Kidney (tissue), 13 donors: ENCODE measurements at regions not wholly inside any gene's neighbourhood (a gene's known extent, or its start where the extent isn't known, plus 50 kb on each side); places are given as distances from the start of the nearest gene placed in this dataset.
"Not testable (repeated sequence)": the region's sequence is repeated elsewhere in the genome, so short reads cannot be mapped to it uniquely, and the experiment has no call there.

Experiments
- DNase-seq, 5 donors: peaks; one replicate each; pipeline ENCODE4 v3.0.0-alpha.2; 2013 to 2020
- FAIRE-seq: peaks from 2 replicates; lab custom pipeline; 2012; peaks lifted over from hg19 to GRCh38; lab: Jason Lieb, UNC
- H3K27ac ChIP-seq, 2 donors: one replicate each; pipeline ENCODE4 v1.7.0; 2013; ENCODE audit warnings: low read depth in 2 of 2, low read length in 2 of 2, inconsistent platforms in 1 of 2
- H3K27me3 ChIP-seq: one replicate; pipeline ENCODE4 v1.7.1; 2013; ENCODE audit warnings: low read length, inconsistent platforms; ENCODE audit not compliant: control insufficient read depth, insufficient read depth
- H3K36me3 ChIP-seq, 3 donors: one replicate each; pipeline versions ENCODE4 v1.7.0 to v1.7.1; 2013; ENCODE audit warnings: low read length in 3 of 3, control low read depth in 1 of 3, inconsistent platforms in 1 of 3; ENCODE audit not compliant: insufficient read depth in 3 of 3, control insufficient read depth in 2 of 3
- H3K4me1 ChIP-seq, 3 donors: one replicate each; pipeline versions ENCODE4 v1.7.0 to v1.7.1; 2013; ENCODE audit warnings: low read length in 3 of 3, inconsistent platforms in 1 of 3, low read depth in 1 of 3; ENCODE audit not compliant: control insufficient read depth in 2 of 3, insufficient read depth in 2 of 3
- H3K4me3 ChIP-seq, 3 donors: one replicate each; pipeline versions ENCODE4 v1.7.0 to v1.8.1; 2013; ENCODE audit warnings: low read length in 3 of 3, control low read depth in 1 of 3, inconsistent platforms in 1 of 3
- H3K9ac ChIP-seq, 3 donors: one replicate each; pipeline versions ENCODE4 v1.7.0 to v1.7.1; 2013; ENCODE audit warnings: low read length in 3 of 3, control low read depth in 1 of 3, inconsistent platforms in 1 of 3
- H3K9me3 ChIP-seq, 3 donors: one replicate each; pipeline versions ENCODE4 v1.7.0 to v1.7.1; 2013; ENCODE audit warnings: low read length in 3 of 3, control low read depth in 1 of 3, inconsistent platforms in 1 of 3; ENCODE audit not compliant: control insufficient read depth in 2 of 3, insufficient read depth in 1 of 3
- intact Hi-C: fragments of 100-400 bp; cut with DNase I; formaldehyde crosslinking; loops from one replicate; pipeline ENCODE4 v1.11.1; 2022
- TF ChIP-seq, protein P1 (sequence below): IDR thresholded peaks from 3 replicates; pipeline ENCODE4 v1.5.1; 2012; ENCODE audit warnings: mild to moderate bottlenecking, moderate library complexity, borderline replicate concordance; ENCODE audit not compliant: insufficient read depth; ENCODE audit errors: extremely low read depth
- donor health status: control.
- donor health status: control.
- donor health status: control.
- donor health status: control.
- donor health status: control.
- donor health status: DM: yes; HTN: yes; CAD: no.
- donor health status: Normal renal cell carcinoma (clear cell type).

DNA sequence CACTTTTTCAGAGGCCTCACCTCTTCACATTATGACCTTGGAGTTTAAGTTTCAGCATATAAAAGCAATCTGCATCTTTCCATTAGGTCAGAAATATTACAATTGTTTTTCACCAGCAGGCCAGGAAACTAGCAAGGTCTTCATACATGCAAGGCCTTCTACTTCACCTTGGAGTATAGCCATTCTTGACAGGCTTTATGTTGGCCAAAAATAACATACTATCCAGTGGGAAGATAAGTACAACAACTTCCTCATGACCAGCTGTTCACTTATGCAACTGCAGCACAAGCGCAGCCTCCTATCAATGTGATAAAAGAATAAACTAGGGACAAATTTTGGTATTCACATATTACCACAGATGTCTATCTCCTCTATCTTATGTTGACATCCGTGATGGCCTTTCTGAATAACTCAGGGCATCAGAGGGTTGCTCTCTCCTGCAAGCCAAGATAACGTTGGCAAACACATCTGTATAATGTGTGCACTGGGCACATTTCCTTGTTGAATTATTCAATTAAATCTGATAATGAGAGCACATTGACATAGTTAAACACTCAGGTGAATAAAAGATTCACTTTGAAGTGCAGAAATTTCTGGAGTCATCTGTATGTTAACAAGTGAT lies 239.8 kb downstream of the FZD1 start:
- H3K27me3 ChIP-seq = no peaks in the 10 kb centered on the region
- TF ChIP-seq, protein P1, sequence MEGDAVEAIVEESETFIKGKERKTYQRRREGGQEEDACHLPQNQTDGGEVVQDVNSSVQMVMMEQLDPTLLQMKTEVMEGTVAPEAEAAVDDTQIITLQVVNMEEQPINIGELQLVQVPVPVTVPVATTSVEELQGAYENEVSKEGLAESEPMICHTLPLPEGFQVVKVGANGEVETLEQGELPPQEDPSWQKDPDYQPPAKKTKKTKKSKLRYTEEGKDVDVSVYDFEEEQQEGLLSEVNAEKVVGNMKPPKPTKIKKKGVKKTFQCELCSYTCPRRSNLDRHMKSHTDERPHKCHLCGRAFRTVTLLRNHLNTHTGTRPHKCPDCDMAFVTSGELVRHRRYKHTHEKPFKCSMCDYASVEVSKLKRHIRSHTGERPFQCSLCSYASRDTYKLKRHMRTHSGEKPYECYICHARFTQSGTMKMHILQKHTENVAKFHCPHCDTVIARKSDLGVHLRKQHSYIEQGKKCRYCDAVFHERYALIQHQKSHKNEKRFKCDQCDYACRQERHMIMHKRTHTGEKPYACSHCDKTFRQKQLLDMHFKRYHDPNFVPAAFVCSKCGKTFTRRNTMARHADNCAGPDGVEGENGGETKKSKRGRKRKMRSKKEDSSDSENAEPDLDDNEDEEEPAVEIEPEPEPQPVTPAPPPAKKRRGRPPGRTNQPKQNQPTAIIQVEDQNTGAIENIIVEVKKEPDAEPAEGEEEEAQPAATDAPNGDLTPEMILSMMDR = no peak
- intact Hi-C loops = no loop called here
- no peak overlapping the region for H3K9ac ChIP-seq
- no peaks in the 10 kb centered on the region for H3K4me1 ChIP-seq
- H3K36me3 ChIP-seq = no peaks in the 10 kb centered on the region
- no peak overlapping the region for H3K4me3 ChIP-seq
- H3K27ac ChIP-seq = no peak overlapping the region
- DNase-seq = peak in 1 of 5 donors; percentile 37
- no peaks in the 10 kb centered on the region for H3K9me3 ChIP-seq
- no peak for FAIRE-seq

DNA sequence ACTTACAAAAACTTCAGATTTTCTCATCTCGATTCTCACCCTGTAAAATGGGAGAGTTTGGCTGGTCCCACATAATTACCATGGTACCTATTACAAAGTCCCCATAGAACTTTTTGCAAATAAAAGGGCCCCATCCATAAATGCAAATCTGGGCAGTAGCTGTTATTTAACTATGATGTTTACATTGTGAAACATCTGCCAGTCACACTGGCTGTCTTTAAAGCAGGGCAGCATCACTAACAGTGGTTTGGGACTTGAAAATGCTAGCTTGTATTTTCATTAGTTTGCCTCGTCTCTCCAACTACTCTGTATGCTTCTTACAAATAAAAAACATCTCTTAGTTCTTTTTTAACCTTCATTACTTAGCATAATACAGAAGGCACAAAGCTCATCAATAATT lies 240.7 kb downstream of the FZD1 start:
- Histone ChIP-seq H3K27ac (no peak overlapping the region), H3K9ac (no peak overlapping the region), H3K9me3 (no peaks in the 10 kb centered on the region), H3K4me1 (no peaks in the 10 kb centered on the region), H3K4me3 (no peak overlapping the region), H3K36me3 (no peaks in the 10 kb centered on the region), H3K27me3 (no peaks in the 10 kb centered on the region)
- DNase-seq (no peak), FAIRE-seq (no peak)
- intact Hi-C loops = no loop called here
- TF ChIP-seq, protein P1 = no peak

DNA sequence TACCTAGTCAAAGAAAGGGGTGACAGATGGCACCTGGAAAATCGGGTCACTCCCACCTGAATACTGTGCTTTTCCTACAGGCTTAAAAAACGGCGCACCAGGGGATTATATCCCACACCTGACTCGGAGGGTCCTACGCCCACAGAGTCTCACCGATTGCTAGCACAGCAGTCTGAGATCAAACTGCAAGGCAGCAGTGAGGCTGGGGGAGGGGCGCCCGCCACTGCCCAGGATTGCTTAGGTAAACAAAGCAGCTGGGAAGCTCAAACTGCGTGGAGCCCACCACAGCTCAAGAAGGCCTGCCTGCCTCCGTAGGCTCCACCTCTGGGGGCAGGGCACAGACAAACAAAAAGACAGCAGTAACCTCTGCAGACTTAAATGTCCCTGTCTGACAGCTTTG lies 242.7 kb downstream of the FZD1 start:
- FAIRE-seq, intact Hi-C loops, H3K4me3 ChIP-seq, H3K4me1 ChIP-seq, H3K9ac ChIP-seq, H3K27ac ChIP-seq, DNase-seq, H3K9me3 ChIP-seq, H3K36me3 ChIP-seq, H3K27me3 ChIP-seq: not testable (repeated sequence)

DNA sequence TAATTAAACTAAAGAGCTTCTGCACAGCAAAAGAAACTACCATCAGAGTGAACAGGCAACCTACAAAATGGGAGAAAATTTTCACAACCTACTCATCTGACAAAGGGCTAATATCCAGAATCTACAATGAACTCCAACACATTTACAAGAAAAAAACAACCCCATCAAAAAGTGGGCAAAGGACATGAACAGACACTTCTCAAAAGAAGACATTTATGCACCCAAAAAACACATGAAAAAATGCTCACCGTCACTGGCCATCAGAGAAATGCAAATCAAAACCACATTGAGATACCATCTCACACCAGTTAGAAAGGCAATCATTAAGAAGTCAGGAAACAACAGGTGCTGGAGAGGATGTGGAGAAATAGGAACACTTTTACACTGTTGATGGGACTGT lies 247.6 kb downstream of the FZD1 start:
- H3K4me3 ChIP-seq, H3K27me3 ChIP-seq, FAIRE-seq, H3K9ac ChIP-seq, H3K9me3 ChIP-seq, intact Hi-C loops, H3K36me3 ChIP-seq, H3K27ac ChIP-seq, H3K4me1 ChIP-seq, DNase-seq: not testable (repeated sequence)
